HEK293 (cell line): ENCODE measurements at regions not wholly inside any gene's neighbourhood (a gene's known extent, or its start where the extent isn't known, plus 50 kb on each side); places are given as distances from the start of the nearest gene placed in this dataset.

Experiments used
- CTCF ChIA-PET: fragments of 350-600 bp; formaldehyde crosslinking; extraction: SDS; loops from one replicate; lab custom pipeline; 2021; ENCODE audit warnings: antibody characterized with exemption; lab: Yijun Ruan, JAX
- POLR2A ChIA-PET: fragments of 300-600 bp; formaldehyde crosslinking; extraction: SDS; loops from one replicate; lab custom pipeline; 2020; ENCODE audit warnings: antibody characterized with exemption, inconsistent platforms; lab: Yijun Ruan, JAX
- H3K27ac ChIP-seq: fragments of 200-500 bp; sonication (Bioruptor generic); 2 replicates; pipeline ENCODE4 v1.5.1; 2014; ENCODE audit warnings: low read depth, low read length, control low read depth, inconsistent platforms; ENCODE audit errors: extremely low read depth
- H3K36me3 ChIP-seq, 2 experiments: fragments of 200-500 bp in 1 of 2; sonication (Bioruptor generic) in 1 of 2; 1 replicate in 1 of 2; 2 replicates in 1 of 2; pipeline ENCODE4 v1.5.1; 2014 to 2017; ENCODE audit warnings: inconsistent platforms in 2 of 2, low read length in 2 of 2; ENCODE audit not compliant: control insufficient read depth in 2 of 2, insufficient read depth in 1 of 2
- H3K4me1 ChIP-seq: fragments of 200-500 bp; sonication (Bioruptor generic); 2 replicates; pipeline ENCODE4 v1.5.1; 2014; ENCODE audit warnings: mild to moderate bottlenecking, low read length, inconsistent platforms; ENCODE audit not compliant: control insufficient read depth, insufficient read depth
- H3K4me3 ChIP-seq: 2 replicates; pipeline ENCODE4 v1.5.1; 2011; ENCODE audit warnings: low read depth, mild to moderate bottlenecking, control low read depth, low read length, moderate library complexity
- H3K9me3 ChIP-seq: fragments of 200-500 bp; sonication (Bioruptor generic); 2 replicates; pipeline ENCODE4 v1.5.1; 2014; ENCODE audit warnings: low read depth, low read length, inconsistent platforms; ENCODE audit not compliant: control insufficient read depth, insufficient read depth
- SCRT2 ChIP-seq: fragments of 450-650 bp; formaldehyde crosslinking; IDR thresholded peaks from 2 replicates; pipeline ENCODE4 v1.5.1; 2016; ENCODE audit warnings: missing biosample characterization, missing genetic modification characterization
- ZFP3 ChIP-seq: fragments of 450-650 bp; formaldehyde crosslinking; IDR thresholded peaks from 2 replicates; pipeline ENCODE4 v1.5.1; 2016; ENCODE audit warnings: low read depth, missing biosample characterization, missing genetic modification characterization
- ZFP37 ChIP-seq: fragments of 450-650 bp; formaldehyde crosslinking; IDR thresholded peaks from 2 replicates; pipeline ENCODE4 v1.5.1; 2016; ENCODE audit warnings: missing biosample characterization, missing genetic modification characterization
- ZIC2 ChIP-seq: fragments of 450-650 bp; formaldehyde crosslinking; IDR thresholded peaks from 2 replicates; pipeline ENCODE4 v1.5.1; 2016; ENCODE audit warnings: missing biosample characterization, missing genetic modification characterization
- ZNF2 ChIP-seq: fragments of 450-650 bp; formaldehyde crosslinking; IDR thresholded peaks from 2 replicates; pipeline ENCODE4 v1.5.1; 2016; ENCODE audit warnings: missing biosample characterization, missing genetic modification characterization
- ZNF391 ChIP-seq: fragments of 450-650 bp; formaldehyde crosslinking; IDR thresholded peaks from 2 replicates; pipeline ENCODE4 v1.5.1; 2016; ENCODE audit warnings: low read depth, missing biosample characterization, missing genetic modification characterization, borderline replicate concordance
- ZNF530 ChIP-seq: fragments of 450-650 bp; formaldehyde crosslinking; IDR thresholded peaks from 2 replicates; pipeline ENCODE4 v1.5.1; 2016; ENCODE audit warnings: low read depth, missing biosample characterization, missing genetic modification characterization
- ZNF544 ChIP-seq: fragments of 450-650 bp; formaldehyde crosslinking; IDR thresholded peaks from 2 replicates; pipeline ENCODE4 v1.5.0; 2017; ENCODE audit warnings: missing biosample characterization, missing genetic modification characterization
- ZNF610 ChIP-seq: fragments of 450-650 bp; formaldehyde crosslinking; IDR thresholded peaks from 2 replicates; pipeline ENCODE4 v1.5.1; 2016; ENCODE audit warnings: missing biosample characterization, missing genetic modification characterization, borderline replicate concordance
- ZNF670 ChIP-seq: fragments of 450-650 bp; formaldehyde crosslinking; IDR thresholded peaks from 2 replicates; pipeline ENCODE4 v1.5.1; 2016; ENCODE audit warnings: missing biosample characterization, missing genetic modification characterization, low read depth
- ZNF677 ChIP-seq: fragments of 450-650 bp; IDR thresholded peaks from 2 replicates; pipeline ENCODE4 v1.5.0; 2018; ENCODE audit warnings: missing biosample characterization, mild to moderate bottlenecking, missing genetic modification characterization, moderate library complexity
- TF ChIP-seq, protein P1 (sequence below): fragments of 450-650 bp; formaldehyde crosslinking; IDR thresholded peaks from 2 replicates; pipeline ENCODE4 v1.5.1; 2016; ENCODE audit warnings: missing biosample characterization, missing genetic modification characterization
- TF ChIP-seq, protein P2 (sequence below): fragments of 450-650 bp; formaldehyde crosslinking; IDR thresholded peaks from 2 replicates; pipeline ENCODE4 v1.5.1; 2016; ENCODE audit warnings: missing biosample characterization, missing genetic modification characterization
- TF ChIP-seq, protein P3 (sequence below): fragments of 450-650 bp; formaldehyde crosslinking; IDR thresholded peaks from 2 replicates; pipeline ENCODE4 v1.5.1; 2017; ENCODE audit warnings: missing biosample characterization, missing genetic modification characterization

DNA sequence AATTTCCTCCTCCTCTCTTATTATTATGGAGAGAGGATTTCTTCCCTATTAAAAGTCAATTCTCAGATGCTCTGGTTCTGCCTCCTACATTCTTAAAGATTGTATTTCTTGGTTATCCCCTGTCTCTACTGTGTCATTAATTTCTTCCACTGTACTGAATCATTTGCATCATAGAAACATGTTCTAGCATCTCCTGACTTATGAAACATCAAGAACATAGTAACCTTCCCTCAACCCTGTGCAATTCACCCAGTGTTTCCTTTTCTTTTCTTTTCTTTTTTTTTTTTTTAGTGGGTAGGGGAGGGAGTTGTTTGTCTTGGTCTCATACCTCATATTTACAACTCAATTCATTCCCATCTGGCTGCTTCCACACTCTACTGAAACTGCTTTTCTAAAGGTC, 288.0 kb upstream of the PLET1 start:
- TF ChIP-seq, protein P1, sequence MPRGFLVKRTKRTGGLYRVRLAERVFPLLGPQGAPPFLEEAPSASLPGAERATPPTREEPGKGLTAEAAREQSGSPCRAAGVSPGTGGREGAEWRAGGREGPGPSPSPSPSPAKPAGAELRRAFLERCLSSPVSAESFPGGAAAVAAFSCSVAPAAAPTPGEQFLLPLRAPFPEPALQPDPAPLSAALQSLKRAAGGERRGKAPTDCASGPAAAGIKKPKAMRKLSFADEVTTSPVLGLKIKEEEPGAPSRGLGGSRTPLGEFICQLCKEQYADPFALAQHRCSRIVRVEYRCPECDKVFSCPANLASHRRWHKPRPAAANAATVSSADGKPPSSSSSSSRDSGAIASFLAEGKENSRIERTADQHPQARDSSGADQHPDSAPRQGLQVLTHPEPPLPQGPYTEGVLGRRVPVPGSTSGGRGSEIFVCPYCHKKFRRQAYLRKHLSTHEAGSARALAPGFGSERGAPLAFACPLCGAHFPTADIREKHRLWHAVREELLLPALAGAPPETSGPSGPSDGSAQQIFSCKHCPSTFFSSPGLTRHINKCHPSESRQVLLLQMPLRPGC (tag by site-specific recombination): no peak
- TF ChIP-seq, protein P2, sequence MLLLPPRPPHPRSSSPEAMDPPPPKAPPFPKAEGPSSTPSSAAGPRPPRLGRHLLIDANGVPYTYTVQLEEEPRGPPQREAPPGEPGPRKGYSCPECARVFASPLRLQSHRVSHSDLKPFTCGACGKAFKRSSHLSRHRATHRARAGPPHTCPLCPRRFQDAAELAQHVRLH (tag by site-specific recombination): no peak
- TF ChIP-seq ZFP37 (tag by site-specific recombination): no peak
- no peak for TF ChIP-seq ZNF670 (tag by site-specific recombination)
- TF ChIP-seq ZFP3 (tag by site-specific recombination): no peak
- TF ChIP-seq ZNF391 (tag by site-specific recombination): no peak
- TF ChIP-seq, protein P3, sequence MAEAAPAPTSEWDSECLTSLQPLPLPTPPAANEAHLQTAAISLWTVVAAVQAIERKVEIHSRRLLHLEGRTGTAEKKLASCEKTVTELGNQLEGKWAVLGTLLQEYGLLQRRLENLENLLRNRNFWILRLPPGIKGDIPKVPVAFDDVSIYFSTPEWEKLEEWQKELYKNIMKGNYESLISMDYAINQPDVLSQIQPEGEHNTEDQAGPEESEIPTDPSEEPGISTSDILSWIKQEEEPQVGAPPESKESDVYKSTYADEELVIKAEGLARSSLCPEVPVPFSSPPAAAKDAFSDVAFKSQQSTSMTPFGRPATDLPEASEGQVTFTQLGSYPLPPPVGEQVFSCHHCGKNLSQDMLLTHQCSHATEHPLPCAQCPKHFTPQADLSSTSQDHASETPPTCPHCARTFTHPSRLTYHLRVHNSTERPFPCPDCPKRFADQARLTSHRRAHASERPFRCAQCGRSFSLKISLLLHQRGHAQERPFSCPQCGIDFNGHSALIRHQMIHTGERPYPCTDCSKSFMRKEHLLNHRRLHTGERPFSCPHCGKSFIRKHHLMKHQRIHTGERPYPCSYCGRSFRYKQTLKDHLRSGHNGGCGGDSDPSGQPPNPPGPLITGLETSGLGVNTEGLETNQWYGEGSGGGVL (tag by site-specific recombination): no peak
- TF ChIP-seq ZNF2 (tag by site-specific recombination): no peak

DNA sequence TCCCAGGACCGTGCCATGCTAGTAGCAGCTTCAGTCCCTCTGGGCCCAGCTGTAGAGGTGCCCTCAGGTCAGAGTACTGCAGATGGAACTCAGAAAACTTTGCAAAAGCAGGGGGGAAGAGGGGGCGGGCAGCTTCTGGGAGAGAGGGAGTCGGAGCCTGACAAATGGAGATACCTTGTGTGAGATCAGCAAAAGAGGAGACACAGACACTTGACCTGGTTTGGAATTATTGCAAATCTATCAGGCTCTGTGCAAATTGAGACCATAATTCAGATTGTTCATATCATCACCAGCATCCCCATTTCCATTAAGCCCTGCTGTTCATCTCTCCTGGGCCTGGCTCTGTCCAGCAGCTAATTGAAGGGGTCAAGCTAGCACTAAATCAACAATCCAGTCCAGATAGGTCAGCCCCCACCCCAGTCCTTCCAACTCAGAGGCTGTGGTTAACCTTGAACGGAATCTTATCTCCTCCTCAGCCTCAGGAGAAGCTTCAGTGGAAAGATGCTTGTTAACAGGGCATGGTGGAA, 292.6 kb upstream of the PLET1 start:
- H3K9me3 ChIP-seq: no peaks in the 10 kb centered on the region
- no peak overlapping the region for H3K27ac ChIP-seq
- ChIA-PET POLR2A (no interaction called here), CTCF (interaction anchor here (0.6 to 1.5 kb wide), 4 partner anchors 35 to 112 kb away, joined by 3 to 5 read pairs (median 4); no protein-coding TSS in a partner anchor)
- no peak overlapping the region for H3K4me3 ChIP-seq
- no peak for TF ChIP-seq SCRT2
- no peak for TF ChIP-seq ZNF610 (tag by site-specific recombination)
- H3K36me3 ChIP-seq: no peaks in the 10 kb centered on the region
- no peaks in the 10 kb centered on the region for H3K4me1 ChIP-seq

More for the DNA sequence above, 288.0 kb upstream of the PLET1 start:
- CTCF ChIA-PET: no interaction called here
- no peaks in the 10 kb centered on the region for H3K36me3 ChIP-seq
- no peaks in the 10 kb centered on the region for H3K9me3 ChIP-seq
- no peak overlapping the region for H3K27ac ChIP-seq
- H3K4me3 ChIP-seq: no peak overlapping the region
- POLR2A ChIA-PET: no interaction called here
- no peaks in the 10 kb centered on the region for H3K4me1 ChIP-seq

DNA sequence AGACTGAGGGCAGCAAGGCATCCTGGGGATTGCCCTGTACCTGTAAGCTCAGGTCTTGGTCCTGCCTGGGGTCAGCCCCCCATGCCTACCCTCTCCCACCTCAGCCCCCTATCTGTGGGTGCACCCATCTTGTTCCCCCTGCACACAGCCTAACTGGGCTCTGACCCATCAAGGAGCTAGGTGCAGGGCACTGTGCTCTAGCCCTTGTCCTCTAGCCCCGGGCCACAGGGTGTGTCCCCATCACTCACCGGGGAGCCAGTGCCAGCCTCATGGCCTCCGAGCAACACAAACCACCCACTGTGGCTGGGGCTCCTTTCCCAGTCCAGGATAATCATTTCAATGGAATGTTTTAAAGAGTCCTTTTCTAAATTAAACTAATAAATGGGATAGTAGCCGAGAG, 293.9 kb upstream of the PLET1 start:
- no peaks in the 10 kb centered on the region for H3K9me3 ChIP-seq
- POLR2A ChIA-PET: no interaction called here
- H3K4me3 ChIP-seq: no peak overlapping the region
- H3K36me3 ChIP-seq: no peaks in the 10 kb centered on the region
- no peaks in the 10 kb centered on the region for H3K4me1 ChIP-seq
- H3K27ac ChIP-seq: no peak overlapping the region
- CTCF ChIA-PET: interaction anchor here (0.7 to 3.6 kb wide), 16 partner anchors 8 to 736 kb away, joined by 3 to 29 read pairs (median 6); no protein-coding TSS in a partner anchor
- TF ChIP-seq ZNF677 (no peak), ZNF544 (tag by site-specific recombination) (no peak), ZIC2 (tag by site-specific recombination) (peak; percentile 79), ZNF530 (no peak)
- TF ChIP-seq, protein P1 (tag by site-specific recombination): no peak
